ENCODE measurements at regions not wholly inside any gene's neighbourhood (a gene's known extent, or its start where the extent isn't known, plus 50 kb on each side); places are given as distances from the start of the nearest gene placed in this dataset.

GRCh38 chr9:28034242-28034641, 461.0 kb upstream of the C9orf72 start:
- DNase-seq (ENCODE audit: insufficient read length, low spot score) (no peak), FAIRE-seq (no peak)
- TF ChIP-seq POLR2A (IDR thresholded peaks at IDR 0.05; ENCODE audit: low read depth, low read length), result no peak

DNA sequence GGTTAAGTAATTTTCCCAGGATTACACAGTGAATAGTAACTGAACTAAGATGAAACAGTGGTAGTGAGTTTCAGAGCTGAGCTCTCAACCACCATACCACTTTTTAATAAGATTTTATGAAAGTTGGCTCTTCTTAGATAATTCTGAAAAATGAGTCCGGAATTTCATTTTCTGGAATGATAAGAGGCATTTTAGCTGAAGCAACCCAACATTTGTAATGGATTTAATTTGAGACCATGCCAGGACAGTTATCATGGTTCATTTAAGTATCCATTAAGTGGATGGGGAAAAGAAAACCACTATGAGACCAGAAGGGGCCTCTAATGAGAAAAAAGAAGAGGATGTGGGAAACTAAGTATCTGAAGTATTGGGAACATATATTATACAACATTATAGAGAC, 464.7 kb upstream of the C9orf72 start:
- FAIRE-seq (no peak), DNase-seq (ENCODE audit: insufficient read length, low spot score) (no peak)
- TF ChIP-seq POLR2A (IDR thresholded peaks at IDR 0.05; ENCODE audit: low read depth, low read length), result no peak

GRCh38 chr9:28045051-28045450, 471.8 kb upstream of the C9orf72 start:
- no peak for FAIRE-seq
- DNase-seq (ENCODE audit: insufficient read length, low spot score), result no peak
- TF ChIP-seq POLR2A (IDR thresholded peaks at IDR 0.05; ENCODE audit: low read depth, low read length), result no peak

- TF ChIP-seq POLR2A (IDR thresholded peaks at IDR 0.05; ENCODE audit: low read depth, low read length), result no peak
- FAIRE-seq (no peak), DNase-seq (ENCODE audit: insufficient read length, low spot score) (no peak)
These were observed 476.8 kb upstream of the C9orf72 start for GRCh38 chr9:28050046-28050445.

- no peak for TF ChIP-seq POLR2A (IDR thresholded peaks at IDR 0.05; ENCODE audit: low read depth, low read length)
- DNase-seq (ENCODE audit: insufficient read length, low spot score) (no peak), FAIRE-seq (no peak)
These were observed 477.7 kb upstream of the C9orf72 start for GRCh38 chr9:28050941-28051340.

DNA sequence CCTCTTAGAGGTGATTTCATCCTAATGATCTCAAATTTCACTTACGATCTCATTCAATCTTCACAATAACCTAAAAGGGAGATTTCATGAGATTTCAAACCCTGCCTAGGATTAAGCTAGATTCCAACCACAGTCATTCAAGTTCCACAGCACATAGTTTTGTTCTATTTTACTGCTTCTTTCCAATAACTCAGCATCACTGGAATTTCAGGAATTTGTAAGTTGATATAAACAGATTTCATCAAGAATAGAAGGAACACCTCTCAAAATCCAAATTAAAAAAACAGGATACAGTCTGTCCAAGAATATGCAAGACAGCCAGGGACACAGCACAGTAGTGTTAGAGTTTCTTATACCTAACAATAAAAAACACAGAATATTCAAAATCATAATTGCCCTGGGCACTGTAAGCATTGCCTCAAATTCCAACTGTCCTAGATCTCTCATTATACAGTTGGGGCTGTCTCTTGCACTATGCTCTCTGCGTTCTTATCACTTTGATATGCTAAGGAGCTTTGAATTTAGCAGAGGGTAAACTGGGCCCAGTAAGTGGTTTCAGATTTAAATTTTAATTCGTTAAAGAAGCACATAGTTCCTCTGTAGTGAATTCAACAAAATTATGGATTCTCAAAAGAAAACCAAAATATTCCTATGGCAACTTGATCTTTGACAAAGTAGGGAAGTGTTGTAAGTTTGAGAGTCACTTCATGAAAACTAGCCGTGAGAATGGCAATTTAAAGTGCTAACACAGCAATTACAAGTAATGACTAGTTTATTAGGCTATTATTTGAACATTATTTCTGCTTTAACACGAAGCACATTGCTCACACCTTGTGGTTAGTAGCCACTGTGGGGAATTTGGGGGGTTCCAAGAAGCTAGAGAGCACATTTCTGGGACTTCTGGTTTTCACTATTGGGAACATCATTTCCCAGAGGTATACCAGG, 478.6 kb upstream of the C9orf72 start:
- no peak for DNase-seq (ENCODE audit: insufficient read length, low spot score)
- FAIRE-seq, result no peak
- TF ChIP-seq POLR2A (IDR thresholded peaks at IDR 0.05; ENCODE audit: low read depth, low read length), result no peak

DNA sequence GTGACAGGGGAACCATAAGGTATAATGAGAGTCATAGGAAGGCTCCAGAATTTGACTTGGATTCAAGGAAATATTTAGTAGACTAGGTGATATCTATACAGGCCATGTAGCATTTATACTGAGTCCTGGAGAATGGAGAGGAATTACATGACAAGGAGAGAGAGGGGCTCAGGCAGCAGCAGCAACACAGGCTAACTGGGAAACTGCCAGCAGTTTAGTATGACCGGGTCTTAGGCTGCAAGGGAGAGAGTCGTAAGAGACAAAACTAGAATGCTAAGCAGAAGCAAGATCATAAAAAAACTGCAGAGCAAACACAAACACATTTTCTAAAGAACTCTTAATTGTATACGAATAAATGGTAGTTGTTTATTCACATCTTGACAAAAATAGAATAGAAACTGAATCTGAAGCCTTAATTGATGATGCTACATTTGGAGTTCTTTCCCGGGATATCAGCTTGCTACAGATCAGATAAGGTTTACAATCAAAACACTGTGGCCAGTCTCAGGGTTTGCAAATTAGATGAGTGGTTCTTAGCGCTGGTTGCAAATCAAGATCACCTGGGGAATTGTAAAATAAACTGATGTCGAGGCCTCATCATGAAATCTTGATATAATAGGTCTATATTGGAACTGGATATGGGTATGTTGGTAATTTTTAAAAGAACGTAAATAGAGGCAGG, 480.0 kb upstream of the C9orf72 start:
- TF ChIP-seq POLR2A (IDR thresholded peaks at IDR 0.05; ENCODE audit: low read depth, low read length), result no peak
- FAIRE-seq (no peak), DNase-seq (ENCODE audit: insufficient read length, low spot score) (no peak)

- no peak for FAIRE-seq
These were observed 482.7 kb upstream of the C9orf72 start for GRCh38 chr9:28056006-28056405.

DNA sequence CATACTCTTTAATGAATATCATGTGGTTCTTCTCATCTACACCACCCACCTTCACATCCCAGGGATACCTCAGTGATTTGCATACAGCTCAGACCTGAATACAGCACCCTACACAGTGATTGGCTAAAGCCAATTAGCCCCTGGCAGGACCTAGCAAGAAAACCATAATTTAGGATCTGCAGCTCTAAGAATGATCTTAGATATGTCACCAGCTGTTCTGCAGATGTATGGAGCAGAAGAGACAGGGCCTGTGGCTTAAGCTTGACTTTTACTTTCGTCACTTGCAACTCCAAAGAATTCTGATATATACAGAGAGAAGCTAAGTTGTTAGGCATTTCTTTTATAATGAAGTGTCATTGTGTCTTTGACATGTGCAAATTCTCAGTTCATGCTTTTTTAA, 483.2 kb upstream of the C9orf72 start:
- TF ChIP-seq POLR2A (IDR thresholded peaks at IDR 0.05; ENCODE audit: low read depth, low read length), result no peak
- no peak for FAIRE-seq

More at GRCh38 chr9:28056006-28056405, 482.7 kb upstream of the C9orf72 start:
- TF ChIP-seq POLR2A (IDR thresholded peaks at IDR 0.05; ENCODE audit: low read depth, low read length), result no peak
- no peak for DNase-seq (ENCODE audit: insufficient read length, low spot score)

DNA sequence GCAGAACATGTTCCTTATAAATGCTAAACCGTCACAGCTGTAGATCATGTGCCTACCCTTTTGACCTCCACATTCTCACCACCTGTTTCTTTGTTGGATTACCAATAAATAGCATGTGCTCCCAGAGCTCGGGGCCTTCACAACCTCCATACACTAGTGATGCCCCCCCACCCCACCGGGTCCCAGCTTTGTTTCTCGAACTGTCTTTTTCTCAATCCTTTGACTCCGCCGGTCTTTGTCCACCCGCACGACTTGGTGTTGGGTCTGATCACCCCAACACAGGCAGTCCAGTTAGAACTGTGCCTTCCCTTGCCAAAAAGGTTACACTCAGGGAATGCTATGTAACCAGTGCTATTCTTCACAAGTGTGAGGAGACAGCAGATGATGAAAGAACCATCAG, 485.9 kb upstream of the C9orf72 start:
- no peak for DNase-seq (ENCODE audit: insufficient read length, low spot score)
- no peak for FAIRE-seq
- TF ChIP-seq POLR2A (IDR thresholded peaks at IDR 0.05; ENCODE audit: low read depth, low read length), result no peak

More for the DNA sequence above, 483.2 kb upstream of the C9orf72 start:
- no peak for DNase-seq (ENCODE audit: insufficient read length, low spot score)

DNA sequence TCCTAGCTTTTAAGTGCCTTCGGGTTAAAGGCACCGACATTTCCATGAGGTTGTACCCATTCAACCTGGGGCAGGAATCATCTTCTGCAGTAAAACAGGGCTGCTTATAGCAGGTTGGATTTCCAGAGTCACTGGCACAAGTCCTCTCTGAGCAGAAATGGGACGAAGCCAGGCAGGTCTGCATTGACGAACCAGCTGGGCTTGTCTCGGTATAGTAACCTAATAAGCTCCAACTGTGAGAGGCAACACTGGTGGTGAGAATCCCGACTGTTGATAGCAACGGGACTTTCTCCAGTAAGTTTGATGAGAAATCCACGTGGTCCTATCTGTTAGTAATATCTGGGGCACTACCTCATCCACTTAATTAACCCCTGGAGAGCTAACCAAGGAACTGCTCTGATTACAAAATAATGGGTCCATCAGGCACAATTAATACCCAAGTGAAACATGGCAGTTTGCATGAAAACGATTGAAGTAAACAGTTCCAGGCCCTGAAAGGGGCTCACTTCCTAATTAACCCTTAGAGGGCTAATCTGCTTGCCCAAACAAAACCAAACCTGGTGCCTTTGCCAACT, 491.0 kb upstream of the C9orf72 start:
- no peak for TF ChIP-seq POLR2A (IDR thresholded peaks at IDR 0.05; ENCODE audit: low read depth, low read length)
- FAIRE-seq (no peak), DNase-seq (ENCODE audit: insufficient read length, low spot score) (no peak)

DNA sequence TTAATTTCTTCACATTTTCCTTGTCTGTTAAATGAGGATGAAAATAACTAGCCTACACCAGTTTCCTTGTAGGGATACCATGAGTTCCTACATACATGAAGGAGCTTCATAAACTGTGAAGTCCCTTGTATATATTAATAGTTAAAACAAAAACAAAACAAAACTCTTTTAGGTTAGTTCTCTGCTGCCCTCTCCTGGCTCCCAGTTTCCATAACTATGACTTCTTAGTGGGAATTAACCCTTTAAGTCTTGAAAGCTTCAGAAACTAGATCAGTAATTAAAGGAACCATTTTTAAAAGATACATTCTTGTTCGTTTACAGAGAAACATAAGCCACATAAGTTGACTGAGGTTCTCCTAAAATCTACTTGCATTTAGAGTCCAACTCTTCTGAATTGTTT, 500.0 kb upstream of the C9orf72 start:
- TF ChIP-seq POLR2A (IDR thresholded peaks at IDR 0.05; ENCODE audit: low read depth, low read length), result no peak
- no peak for FAIRE-seq
- DNase-seq (ENCODE audit: insufficient read length, low spot score), result peak; percentile 4

DNA sequence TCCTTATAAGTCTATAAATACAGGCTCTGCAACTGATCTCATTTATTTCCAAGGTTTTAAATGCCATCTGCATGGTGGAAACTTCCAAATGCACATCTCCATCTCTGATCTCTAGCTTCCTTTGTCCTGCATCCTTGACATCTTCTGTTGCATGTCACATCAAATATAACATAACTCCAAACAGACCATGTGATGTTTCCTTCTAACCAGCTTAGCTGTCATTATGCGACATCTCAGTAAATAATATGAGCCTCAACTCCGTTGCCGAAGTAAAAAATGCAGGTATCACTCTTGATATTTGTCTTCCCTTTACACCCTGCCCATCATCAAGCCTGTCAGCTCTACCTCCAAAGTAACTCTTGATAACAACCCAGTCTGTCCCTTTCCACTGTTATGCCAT, 506.4 kb upstream of the C9orf72 start:
- TF ChIP-seq POLR2A (IDR thresholded peaks at IDR 0.05; ENCODE audit: low read depth, low read length), result no peak
- FAIRE-seq (no peak), DNase-seq (ENCODE audit: insufficient read length, low spot score) (no peak)

DNA sequence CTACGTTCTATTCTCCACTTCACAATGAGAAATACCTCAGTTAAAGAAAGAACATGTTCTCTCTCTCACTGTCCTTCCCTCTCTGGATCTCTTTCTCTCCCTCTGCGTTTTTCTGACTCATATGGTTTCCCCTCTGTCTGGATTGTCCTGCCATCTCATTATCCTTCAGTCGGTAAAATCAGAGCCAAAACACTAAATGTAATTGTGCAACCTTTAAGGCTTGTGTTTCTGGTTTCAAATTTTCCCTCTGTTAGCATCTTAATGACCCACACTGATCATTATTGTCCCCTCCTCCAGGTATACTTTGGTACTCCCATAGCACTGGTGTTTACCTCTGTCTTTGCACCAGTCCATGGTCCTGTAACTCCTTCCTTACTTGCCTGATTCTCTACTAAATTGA, 509.4 kb upstream of the C9orf72 start:
- no peak for TF ChIP-seq POLR2A (IDR thresholded peaks at IDR 0.05; ENCODE audit: low read depth, low read length)
- no peak for FAIRE-seq
- no peak for DNase-seq (ENCODE audit: insufficient read length, low spot score)

All from H54 (cell line).